Neural cell (in vitro differentiated cells): ENCODE measurements at regions not wholly inside any gene's neighbourhood (a gene's known extent, or its start where the extent isn't known, plus 50 kb on each side); places are given as distances from the start of the nearest gene placed in this dataset.

Source experiments
- EP300 ChIP-seq: fragments of 450-650 bp; conservative IDR thresholded peaks from 2 replicates; pipeline ENCODE4 v1.6.1; 2014; ENCODE audit warnings: antibody characterized with exemption, mild to moderate bottlenecking, moderate library complexity; ENCODE audit not compliant: poor library complexity, severe bottlenecking
- EZH2 ChIP-seq: fragments of 200-600, 300-800 bp; shearing (Covaris generic), sonication (generic); IDR thresholded peaks from 2 replicates; pipeline ENCODE4 v1.6.1; 2014; ENCODE audit warnings: antibody characterized with exemption, low read length, borderline replicate concordance, mild to moderate bottlenecking; ENCODE audit not compliant: insufficient read depth, poor library complexity, severe bottlenecking
- SMC3 ChIP-seq: fragments of 450-650 bp; conservative IDR thresholded peaks from 2 replicates; pipeline ENCODE4 v1.6.1; 2014; ENCODE audit warnings: antibody characterized with exemption, mild to moderate bottlenecking, moderate library complexity; ENCODE audit not compliant: poor library complexity
- TF ChIP-seq, protein P1 (sequence below): fragments of 450-650 bp; IDR thresholded peaks from 2 replicates; pipeline ENCODE4 v1.5.1; 2014; ENCODE audit warnings: antibody characterized with exemption, mild to moderate bottlenecking, moderate library complexity; ENCODE audit not compliant: poor library complexity, severe bottlenecking

DNA sequence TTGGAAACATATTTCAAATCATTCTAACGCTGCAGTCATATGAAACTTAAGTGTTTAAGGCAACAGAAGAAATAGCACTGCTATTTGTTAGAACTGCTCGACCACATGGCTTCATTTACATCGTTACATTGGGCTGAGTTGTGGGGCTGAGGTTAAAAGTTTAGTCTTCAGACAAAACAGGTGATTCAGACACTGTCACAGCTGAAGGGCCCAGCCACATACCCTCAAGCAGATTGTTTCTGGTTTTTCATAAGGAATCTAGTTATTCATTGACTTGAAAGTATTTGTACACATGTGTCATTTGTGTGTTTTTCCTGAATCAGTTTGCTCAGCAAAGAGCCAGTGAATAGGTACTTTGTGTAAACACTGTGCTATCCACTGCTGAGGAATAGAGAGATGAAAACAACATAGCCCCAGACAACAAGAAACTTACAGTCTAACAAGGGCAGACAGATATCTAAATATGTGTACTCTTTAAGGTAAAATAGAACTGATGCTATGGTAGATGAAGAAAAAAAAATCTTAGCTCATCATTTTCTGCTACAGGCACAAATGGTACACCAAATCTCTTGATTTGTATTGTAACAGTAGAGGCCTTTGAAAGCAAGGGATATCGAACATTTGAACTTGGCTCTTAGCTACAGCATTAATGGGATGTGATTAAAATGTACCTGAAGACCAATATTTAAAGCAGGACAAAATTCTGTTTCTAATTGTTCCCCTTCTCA is 357.6 kb upstream of the RPS23 start:
- TF ChIP-seq, protein P1, sequence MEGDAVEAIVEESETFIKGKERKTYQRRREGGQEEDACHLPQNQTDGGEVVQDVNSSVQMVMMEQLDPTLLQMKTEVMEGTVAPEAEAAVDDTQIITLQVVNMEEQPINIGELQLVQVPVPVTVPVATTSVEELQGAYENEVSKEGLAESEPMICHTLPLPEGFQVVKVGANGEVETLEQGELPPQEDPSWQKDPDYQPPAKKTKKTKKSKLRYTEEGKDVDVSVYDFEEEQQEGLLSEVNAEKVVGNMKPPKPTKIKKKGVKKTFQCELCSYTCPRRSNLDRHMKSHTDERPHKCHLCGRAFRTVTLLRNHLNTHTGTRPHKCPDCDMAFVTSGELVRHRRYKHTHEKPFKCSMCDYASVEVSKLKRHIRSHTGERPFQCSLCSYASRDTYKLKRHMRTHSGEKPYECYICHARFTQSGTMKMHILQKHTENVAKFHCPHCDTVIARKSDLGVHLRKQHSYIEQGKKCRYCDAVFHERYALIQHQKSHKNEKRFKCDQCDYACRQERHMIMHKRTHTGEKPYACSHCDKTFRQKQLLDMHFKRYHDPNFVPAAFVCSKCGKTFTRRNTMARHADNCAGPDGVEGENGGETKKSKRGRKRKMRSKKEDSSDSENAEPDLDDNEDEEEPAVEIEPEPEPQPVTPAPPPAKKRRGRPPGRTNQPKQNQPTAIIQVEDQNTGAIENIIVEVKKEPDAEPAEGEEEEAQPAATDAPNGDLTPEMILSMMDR = no peak
- TF ChIP-seq SMC3 = no peak
- no peak for TF ChIP-seq EZH2
- TF ChIP-seq EP300 = no peak
